Heart right ventricle (tissue), 16 donors: ENCODE measurements at regions not wholly inside any gene's neighbourhood (a gene's known extent, or its start where the extent isn't known, plus 50 kb on each side); places are given as distances from the start of the nearest gene placed in this dataset.

ENCODE experiments used
- ATAC-seq, 8 donors: fragments of 200-7000 bp; cut with Tn5 transposase; one replicate each; pipeline ENCODE4 v1.9.1; 2020; ENCODE audit warnings: mild to moderate bottlenecking in 8 of 8, moderate library complexity in 8 of 8, moderate number of reproducible peaks in 1 of 8
- DNase-seq, 2 donors: peaks; one replicate each; pipeline ENCODE4 v3.0.0-alpha.2; 2020
- H3K27ac ChIP-seq, 10 donors: fragments of 200-600 bp; sonication (generic) in 2 of 10; one replicate each; pipeline versions ENCODE4 v1.5.0 to v1.8.0; 2020 to 2022; ENCODE audit warnings: mild to moderate bottlenecking in 3 of 10
- H3K27me3 ChIP-seq, 7 donors: fragments of 200-600 bp; one replicate each; pipeline ENCODE4 v1.8.0; 2021 to 2022; ENCODE audit warnings: mild to moderate bottlenecking in 2 of 7
- H3K36me3 ChIP-seq, 9 donors: fragments of 200-600 bp; sonication (generic) in 1 of 9; one replicate each; pipeline versions ENCODE4 v1.5.0 to v1.8.0; 2020 to 2022; ENCODE audit warnings: mild to moderate bottlenecking in 2 of 9
- H3K4me1 ChIP-seq, 9 donors: fragments of 200-600 bp; sonication (generic) in 1 of 9; one replicate each; pipeline versions ENCODE4 v1.5.0 to v1.8.0; 2020 to 2022; ENCODE audit warnings: mild to moderate bottlenecking in 4 of 9
- H3K4me3 ChIP-seq, 10 donors: fragments of 200-600 bp; sonication (generic) in 2 of 10; one replicate each; pipeline versions ENCODE4 v1.5.0 to v1.8.0; 2020 to 2022; ENCODE audit warnings: mild to moderate bottlenecking in 7 of 10, moderate library complexity in 2 of 10
- H3K9me3 ChIP-seq, 11 donors: fragments of 200-600 bp in 10 of 11; sonication (generic) in 2 of 11; one replicate each; pipeline versions ENCODE4 v1.5.0 to v1.8.0; 2013 to 2022; ENCODE audit warnings: mild to moderate bottlenecking in 2 of 11, control low read depth in 1 of 11, moderate library complexity in 1 of 11
- CTCF ChIP-seq, 9 donors: fragments of 200-600 bp; sonication (generic) in 2 of 9; IDR thresholded peaks; one replicate each; pipeline versions ENCODE4 v1.5.0 to v1.8.0; 2021 to 2022; ENCODE audit warnings: antibody characterized with exemption in 9 of 9, mild to moderate bottlenecking in 5 of 9, moderate library complexity in 1 of 9
- WGBS, 2 donors: extraction: QIAGEN DNeasy Blood & Tissue Kit; methylation state at CpG; one replicate each; pipeline ENCODE4 v1.1.7; 2013; ENCODE audit warnings: inconsistent platforms in 1 of 2; 5-methylcytosine and 5-hydroxymethylcytosine counted together
- intact Hi-C, 10 donors: fragments of 100-400 bp; cut with DNase I; formaldehyde crosslinking; loops; one replicate each; pipeline versions ENCODE4 v1.11.1 to v1.14.2; 2022
- donor health status: Arrhythmogenic right ventricular cardiomyopathy.
- donor health status: ischemic (EF 13 %, LVEDD 7.1; RV severe dilation, severe dysfunction).
- donor health status: healthy with polysubstance abuse.
- donor health status: DM: no; HTN: yes; CAD: no.
- donor health status: DM: no; HTN: no; CAD: no.
- donor health status: ischemic (EF 25% LVEDD 6.9; RV normal size, moderate dysfunction).
- donor health status: ischemic (EF 25% LVEDD 5.7; RV mildly dilated, moderate dysfunction).
- donor health status: healthy.
- donor health status: DM: yes; HTN: yes; CAD: no.
- donor health status: Ischemic cardiomyopathy.
- donor health status: ischemic (EF 35%, LVEDD 5.7; RV mildly dilated, moderate dysfunction).
- donor health status: nonischemic (EF 11% LVEDD 7.7; RV severe dilation, severe dysfunction).
- donor health status: DM: yes; HTN: yes; CAD: no.
- donor health status: PGD.
- donor health status: ischemic (EF 29% LVEDD 5.4; RV normal size, mild dysfunction).
- donor health status: nonischemic (EF 23%, LVEDD 6.1; RV moderate dilation, normal function).

GRCh38 chr3:36257158-36257852 is 123.0 kb upstream of the STAC start:
- no peaks in the 10 kb centered on the region for H3K4me1 ChIP-seq
- intact Hi-C loops: no loop called here
- no peak for TF ChIP-seq CTCF (IDR thresholded peaks at IDR 0.05)
- no peaks in the 10 kb centered on the region for H3K27me3 ChIP-seq
- no peak overlapping the region for H3K27ac ChIP-seq
- 95 to 96% methylated on average over 3 of the region's 3 CpGs for WGBS, 2 donors
- no peak for DNase-seq
- no peak overlapping the region for H3K4me3 ChIP-seq
- no peak for ATAC-seq
- no peaks in the 10 kb centered on the region for H3K36me3 ChIP-seq
- H3K9me3 ChIP-seq: peaks cover 0 to 26% (median 7%) of the 10 kb centered on the region in 11 donors

GRCh38 chr3:36258421-36258820 is 121.9 kb upstream of the STAC start:
- WGBS, 2 donors: 65 to 74% methylated on average over 1 of the region's 1 CpG
- TF ChIP-seq CTCF (IDR thresholded peaks at IDR 0.05): no peak

GRCh38 chr3:36259580-36259979 is 120.7 kb upstream of the STAC start:
- ATAC-seq (no peak), DNase-seq (no peak)
- intact Hi-C loops: no loop called here
- H3K36me3 ChIP-seq: no peaks in the 10 kb centered on the region
- no peak for TF ChIP-seq CTCF (IDR thresholded peaks at IDR 0.05)
- 86 to 93% methylated on average over 3 of the region's 3 CpGs for WGBS, 2 donors
- no peaks in the 10 kb centered on the region for H3K4me1 ChIP-seq
- peaks cover 0 to 22% (median 2%) of the 10 kb centered on the region in 11 donors for H3K9me3 ChIP-seq
- no peaks in the 10 kb centered on the region for H3K27me3 ChIP-seq
- no peak overlapping the region for H3K27ac ChIP-seq
- H3K4me3 ChIP-seq: no peak overlapping the region

More at GRCh38 chr3:36258421-36258820, 121.9 kb upstream of the STAC start:
- Histone ChIP-seq H3K27me3 (no peaks in the 10 kb centered on the region), H3K9me3 (peaks cover 0 to 26% (median 2%) of the 10 kb centered on the region in 11 donors), H3K27ac (no peak overlapping the region), H3K4me3 (no peak overlapping the region), H3K36me3 (no peaks in the 10 kb centered on the region), H3K4me1 (no peaks in the 10 kb centered on the region)
- DNase-seq (no peak), ATAC-seq (no peak)
- intact Hi-C loops: no loop called here

GRCh38 chr3:36269274-36269673 is 111.0 kb upstream of the STAC start:
- WGBS, 2 donors: 79 to 84% methylated on average over 2 of the region's 2 CpGs
- no peak for ATAC-seq
- Histone ChIP-seq H3K4me3 (no peak overlapping the region), H3K4me1 (no peaks in the 10 kb centered on the region), H3K27ac (no peak overlapping the region), H3K9me3 (no peaks in the 10 kb centered on the region), H3K27me3 (peaks cover 0 to 5% (median 0%) of the 10 kb centered on the region in 7 donors), H3K36me3 (no peaks in the 10 kb centered on the region)
- intact Hi-C loops: no loop called here
- TF ChIP-seq CTCF (IDR thresholded peaks at IDR 0.05): no peak
- no peak for DNase-seq
